GM21367 (cell line): ENCODE measurements at regions not wholly inside any gene's neighbourhood (a gene's known extent, or its start where the extent isn't known, plus 50 kb on each side); places are given as distances from the start of the nearest gene placed in this dataset.

ENCODE experiments used
- ATAC-seq: cut with Tn5 transposase; IDR thresholded peaks from one replicate; pipeline ENCODE4 v1.9.1; 2021; ENCODE audit not compliant: unreplicated experiment

DNA sequence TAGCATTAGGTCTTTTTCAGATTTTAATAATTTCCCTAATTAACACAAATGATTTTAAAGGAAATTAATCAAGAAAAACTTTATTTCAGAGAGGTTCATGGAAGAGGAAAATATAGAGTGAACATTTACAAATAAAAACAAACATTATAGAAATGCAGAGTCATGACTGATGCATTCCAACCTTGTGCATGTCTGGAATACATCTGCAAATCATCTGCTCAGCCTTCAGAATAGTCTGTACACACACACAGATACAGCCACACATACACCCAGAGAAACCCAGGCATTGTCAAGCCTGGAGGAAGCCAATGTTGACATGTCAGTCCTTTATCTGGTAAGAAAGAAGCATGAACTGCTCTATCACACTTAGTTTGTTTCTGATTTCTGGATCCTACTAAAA is 61.3 kb upstream of the NFKB1 start:
- no peak for ATAC-seq

DNA sequence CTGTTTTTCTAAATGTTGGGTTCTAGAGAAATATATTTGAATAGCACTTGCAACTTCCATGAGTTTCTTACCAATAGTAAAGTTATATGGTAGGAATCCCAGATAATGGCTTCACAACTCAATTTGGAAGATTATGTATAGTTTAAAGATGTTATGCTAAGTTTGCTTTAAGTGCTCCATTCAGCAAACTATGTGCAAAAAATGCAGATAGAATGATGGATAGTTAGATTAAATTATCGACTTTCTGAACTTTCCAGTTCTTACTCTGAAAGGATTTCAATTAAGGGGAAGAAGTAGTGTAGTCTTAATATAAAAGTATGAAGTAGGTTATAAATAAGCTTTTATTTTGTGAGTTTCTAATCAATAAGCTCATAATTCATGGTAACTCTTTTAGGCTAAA is 60.7 kb upstream of the NFKB1 start:
- ATAC-seq, result no peak

DNA sequence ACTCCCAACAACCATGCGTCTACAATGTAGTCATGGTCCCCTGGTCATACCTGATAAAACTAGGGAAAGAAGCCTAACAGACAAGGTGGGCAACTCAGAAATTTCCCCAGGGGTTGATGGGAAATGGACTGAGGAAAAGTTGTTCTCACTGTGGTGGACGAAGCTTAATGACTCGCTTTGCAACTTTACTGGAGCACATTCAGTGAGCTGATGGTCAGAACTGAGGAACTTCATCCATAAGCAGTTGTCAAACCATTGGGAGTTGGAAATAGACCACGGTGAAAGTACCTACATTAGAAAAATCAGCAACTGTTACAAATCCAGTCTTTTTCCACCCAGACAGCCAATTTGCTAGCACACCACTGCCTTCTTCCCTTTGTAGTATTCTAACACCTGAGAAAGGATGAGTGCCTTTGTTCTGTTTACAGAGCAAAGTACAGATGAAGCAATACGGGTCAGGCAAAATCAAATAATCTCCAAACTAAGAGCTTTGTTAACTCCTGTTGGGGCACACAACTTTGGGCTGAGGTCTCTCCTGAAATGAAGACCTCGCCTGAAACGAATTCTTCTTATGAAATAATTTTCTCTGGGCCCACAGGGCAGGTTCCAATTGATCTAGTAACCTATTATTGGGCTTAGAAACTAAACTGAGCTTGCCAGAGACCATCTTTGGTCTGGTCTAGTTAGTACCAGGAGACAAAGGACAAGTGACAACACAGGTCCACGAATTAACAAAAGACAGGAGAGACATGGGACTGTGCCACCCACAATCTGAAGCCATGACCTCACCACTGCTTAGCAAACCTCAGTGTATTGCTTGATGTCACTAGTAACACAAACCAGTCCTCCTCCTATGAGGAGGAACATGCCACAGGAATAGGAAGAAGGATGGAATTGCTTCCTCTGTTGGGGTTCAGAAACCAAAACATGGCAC is 58.9 kb upstream of the NFKB1 start:
- ATAC-seq, result no peak

DNA sequence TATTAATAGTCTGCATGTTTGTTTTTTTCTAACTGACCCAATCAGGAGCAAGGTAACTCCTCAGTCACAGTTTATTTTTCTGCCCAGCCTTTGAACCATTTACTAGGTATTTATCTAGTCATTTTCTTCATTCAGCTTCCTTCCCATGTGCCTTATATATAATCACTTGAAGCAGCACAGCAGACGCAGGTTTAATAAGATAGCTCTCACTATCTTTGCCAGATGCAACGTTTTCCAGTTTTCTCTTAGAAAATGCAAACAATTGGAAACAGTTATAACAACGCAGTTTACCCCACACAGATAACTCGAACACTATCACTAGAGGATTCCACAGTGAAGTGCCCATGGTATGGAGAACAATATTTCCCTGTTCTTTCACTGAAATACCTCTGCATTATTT is 56.4 kb upstream of the NFKB1 start:
- ATAC-seq, result no peak

DNA sequence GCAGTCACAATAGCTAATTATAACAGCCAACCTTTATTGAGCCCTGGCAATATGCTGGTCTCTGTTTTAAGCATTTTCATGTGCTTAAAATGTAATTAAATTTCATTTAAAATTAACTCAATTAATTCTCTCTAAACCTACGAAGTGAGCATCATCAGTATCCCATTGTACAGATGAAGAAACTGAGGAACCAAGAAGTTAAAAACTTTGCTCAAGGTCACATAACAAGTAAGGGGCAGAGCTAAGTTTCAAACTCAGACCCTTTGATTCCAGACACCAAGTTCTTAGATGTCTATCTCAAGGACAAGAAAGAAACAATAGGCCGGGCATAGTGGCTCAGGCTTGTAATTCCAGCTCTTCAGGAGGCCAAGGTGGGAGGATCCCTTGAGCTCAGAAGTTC is 55.9 kb upstream of the NFKB1 start:
- no peak for ATAC-seq

DNA sequence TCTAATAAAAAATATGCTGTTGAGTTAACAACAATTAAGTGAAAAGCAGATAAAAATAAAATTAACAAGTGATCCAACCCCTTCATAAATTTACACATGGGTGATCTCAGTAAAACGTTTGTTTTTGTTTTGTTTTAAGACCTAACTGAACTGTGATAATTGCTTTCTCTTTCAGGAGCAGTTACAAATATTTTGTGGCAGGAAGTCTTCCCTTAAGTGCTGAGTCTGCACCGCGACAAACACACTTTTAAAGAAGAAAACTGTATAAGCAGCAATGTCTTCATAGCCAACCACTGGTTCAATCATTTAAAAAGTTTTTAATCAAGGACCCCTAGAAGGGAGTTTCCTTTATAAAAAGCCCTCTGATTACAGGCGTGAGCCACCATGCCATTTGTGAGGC is 53.7 kb upstream of the NFKB1 start:
- ATAC-seq, result no peak

DNA sequence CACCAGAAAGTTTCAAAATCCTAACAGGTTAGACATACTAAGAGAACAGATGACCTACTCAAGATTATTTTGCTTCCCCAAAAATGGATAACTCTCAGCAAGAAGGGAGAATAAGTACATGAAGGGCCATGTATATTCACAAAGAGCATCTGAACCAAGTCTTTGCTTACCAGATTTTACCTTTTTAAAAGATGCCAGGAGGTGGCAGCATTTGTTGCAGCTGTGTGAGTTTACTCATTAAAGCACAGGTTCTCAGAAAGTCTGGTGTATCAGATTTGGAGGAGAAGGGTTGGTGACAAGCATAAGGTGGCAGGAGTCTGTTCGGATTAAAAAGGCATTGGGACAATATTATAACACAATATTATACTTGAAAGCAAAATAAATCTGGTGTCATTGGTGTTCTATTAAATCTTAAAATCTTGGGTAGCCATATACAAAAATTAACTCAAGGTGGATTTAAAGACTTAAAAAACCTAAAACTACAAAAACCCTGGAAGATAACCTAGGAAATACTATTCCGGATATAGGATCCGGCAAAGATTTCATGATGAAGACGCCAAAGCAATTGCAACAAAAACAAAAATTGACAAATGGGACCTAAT is 51.3 kb upstream of the NFKB1 start:
- peak; percentile 84 for ATAC-seq

DNA sequence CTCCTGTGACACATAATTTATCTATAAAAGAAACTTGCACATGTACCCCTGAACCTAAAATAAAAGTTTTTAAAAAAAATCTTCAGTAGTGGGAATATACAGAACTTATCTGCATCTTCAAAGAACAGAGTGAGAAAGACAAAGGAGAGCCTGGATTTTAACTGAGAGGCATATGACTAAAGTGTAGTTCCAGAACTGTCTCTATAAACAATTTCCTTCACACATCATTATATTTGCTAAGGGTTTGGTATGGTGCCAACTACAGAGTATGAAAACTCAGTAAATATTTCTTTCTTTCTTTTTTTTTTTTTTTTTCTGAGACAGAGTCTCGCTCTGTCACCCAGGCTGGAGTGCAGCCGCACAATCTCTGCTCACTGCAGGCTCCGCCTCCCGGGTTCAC is 49.9 kb upstream of the NFKB1 start:
- no peak for ATAC-seq
